CD14-positive monocyte (primary cell): ENCODE measurements at regions not wholly inside any gene's neighbourhood (a gene's known extent, or its start where the extent isn't known, plus 50 kb on each side); places are given as distances from the start of the nearest gene placed in this dataset.

Source experiments
- DNase-seq, 3 donors: peaks; one replicate each; pipeline ENCODE4 v3.0.0-alpha.2; 2011 to 2022
- H2AFZ ChIP-seq: 2 replicates; pipeline ENCODE4 v1.6.0; 2012; ENCODE audit warnings: mild to moderate bottlenecking, low read depth, low read length, inconsistent platforms; ENCODE audit not compliant: insufficient read depth, poor library complexity, severe bottlenecking
- H3K27ac ChIP-seq, 2 donors: 1 replicate in 1 of 2; 2 replicates in 1 of 2; pipeline ENCODE4 v1.5.1; 2012 to 2013; ENCODE audit warnings: low read length in 2 of 2, control low read depth in 1 of 2, inconsistent platforms in 1 of 2, low read depth in 1 of 2, mild to moderate bottlenecking in 1 of 2
- H3K27me3 ChIP-seq, 2 donors: one replicate each; pipeline versions ENCODE4 v1.6.0 to v1.6.1; 2011 to 2013; ENCODE audit warnings: low read length in 2 of 2; ENCODE audit not compliant: control insufficient read depth in 2 of 2, insufficient read depth in 2 of 2
- H3K36me3 ChIP-seq, 2 donors: replicated peaks in 1 of 2; 1 replicate in 1 of 2; 2 replicates in 1 of 2; pipeline versions ENCODE4 v1.5.1 to v1.6.1; 2012 to 2013; ENCODE audit warnings: low read length in 2 of 2, control low read depth in 1 of 2, inconsistent platforms in 1 of 2, mild to moderate bottlenecking in 1 of 2; ENCODE audit not compliant: insufficient read depth in 2 of 2, control insufficient read depth in 1 of 2
- H3K4me1 ChIP-seq, 2 donors: 1 replicate in 1 of 2; 2 replicates in 1 of 2; pipeline versions ENCODE4 v1.5.1 to v1.6.1; 2012 to 2013; ENCODE audit warnings: low read length in 2 of 2, control low read depth in 1 of 2, inconsistent platforms in 1 of 2, mild to moderate bottlenecking in 1 of 2, moderate library complexity in 1 of 2; ENCODE audit not compliant: insufficient read depth in 2 of 2, control insufficient read depth in 1 of 2
- H3K4me2 ChIP-seq: replicated peaks from 2 replicates; pipeline ENCODE3; 2012; ENCODE audit warnings: low read length, moderate library complexity, mild to moderate bottlenecking; ENCODE audit not compliant: poor library complexity, severe bottlenecking; ENCODE audit errors: extremely low read depth
- H3K4me3 ChIP-seq, 3 experiments: fragments of 200-600 bp in 1 of 3; sonication (generic) in 1 of 3; replicated peaks in 1 of 3; 1 replicate in 2 of 3; 2 replicates in 1 of 3; pipeline ENCODE4 v1.5.1; 2011 to 2013; ENCODE audit warnings: low read length in 3 of 3, mild to moderate bottlenecking in 3 of 3, control low read depth in 2 of 3, low read depth in 2 of 3, inconsistent platforms in 1 of 3, moderate library complexity in 1 of 3
- H3K79me2 ChIP-seq: 2 replicates; pipeline ENCODE4 v1.6.0; 2012; ENCODE audit warnings: mild to moderate bottlenecking, control low read depth, inconsistent platforms, low read length, moderate library complexity; ENCODE audit not compliant: insufficient read depth
- H3K9ac ChIP-seq: 2 replicates; pipeline ENCODE4 v1.6.0; 2017; ENCODE audit warnings: low read length, mild to moderate bottlenecking; ENCODE audit not compliant: insufficient read depth, poor library complexity, severe bottlenecking
- H3K9me3 ChIP-seq, 2 donors: replicated peaks in 1 of 2; 1 replicate in 1 of 2; 2 replicates in 1 of 2; pipeline versions ENCODE4 v1.5.1 to v1.6.1; 2012 to 2013; ENCODE audit warnings: low read length in 2 of 2, control low read depth in 1 of 2; ENCODE audit not compliant: control insufficient read depth in 1 of 2, insufficient read depth in 1 of 2
- H4K20me1 ChIP-seq: 2 replicates; pipeline ENCODE4 v1.6.0; 2012; ENCODE audit warnings: mild to moderate bottlenecking, low read length, control low read depth, moderate library complexity; ENCODE audit not compliant: insufficient read depth
- H3K27ac Mint-ChIP-seq, 7 donors: one replicate each; pipeline ENCODE4 v1.8.0; 2020; ENCODE audit warnings: mild to moderate bottlenecking in 7 of 7, mixed read lengths in 7 of 7, moderate library complexity in 6 of 7, inconsistent platforms in 2 of 7
- H3K27me3 Mint-ChIP-seq, 3 donors: one replicate each; pipeline ENCODE4 v1.8.0; 2021 to 2022; ENCODE audit warnings: low read depth in 3 of 3, mild to moderate bottlenecking in 3 of 3, mixed read lengths in 3 of 3, moderate library complexity in 3 of 3, inconsistent platforms in 1 of 3
- H3K36me3 Mint-ChIP-seq, 2 donors: one replicate each; pipeline ENCODE4 v1.8.0; 2020; ENCODE audit warnings: mixed read lengths in 2 of 2, inconsistent platforms in 1 of 2, mild to moderate bottlenecking in 1 of 2
- H3K4me1 Mint-ChIP-seq: one replicate; pipeline ENCODE4 v1.8.0; 2020; ENCODE audit warnings: mild to moderate bottlenecking, mixed read lengths
- H3K4me3 Mint-ChIP-seq, 2 donors: one replicate each; pipeline ENCODE4 v1.8.0; 2020; ENCODE audit warnings: mild to moderate bottlenecking in 2 of 2, mixed read lengths in 2 of 2, moderate library complexity in 1 of 2
- H3K9me3 Mint-ChIP-seq, 7 donors: one replicate each; pipeline ENCODE4 v1.8.0; 2020 to 2022; ENCODE audit warnings: mixed read lengths in 7 of 7, mild to moderate bottlenecking in 6 of 7, moderate library complexity in 6 of 7, inconsistent platforms in 2 of 7
- CTCF ChIP-seq: fragments of 200-600 bp; IDR thresholded peaks from one replicate; pipeline ENCODE4 v1.8.0; 2022; ENCODE audit warnings: antibody characterized with exemption, mild to moderate bottlenecking
- WGBS: methylation state at CpG from one replicate; pipeline ENCODE4 v1.1.5; 2013; ENCODE audit warnings: missing lambda C conversion rate; ENCODE audit not compliant: insufficient coverage; 5-methylcytosine and 5-hydroxymethylcytosine counted together
- intact Hi-C, 2 donors: fragments of 100-400 bp; cut with micrococcal nuclease; formaldehyde crosslinking; loops; one replicate each; pipeline versions ENCODE4 v1.15.0 to v1.15.1; 2023

DNA sequence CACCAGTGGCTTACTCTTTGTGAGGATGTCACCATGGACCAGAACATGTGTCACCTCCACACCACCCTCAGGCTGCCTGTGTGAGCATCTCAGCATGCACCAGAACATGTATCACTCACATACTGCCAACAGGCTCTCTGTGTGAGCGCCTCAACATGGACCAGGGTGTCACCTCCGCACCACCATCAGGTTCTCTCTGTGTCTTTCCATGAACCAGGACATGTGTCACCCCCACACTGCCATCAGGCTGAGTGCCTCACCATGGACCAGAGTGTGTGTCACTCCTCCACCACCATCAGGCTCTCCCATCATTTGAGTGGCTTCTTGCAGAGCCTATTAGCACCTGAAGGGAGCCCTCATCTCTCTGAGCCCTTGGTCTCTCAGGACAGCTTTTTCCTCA lies 125.2 kb downstream of the ZNF648 start:
- Histone ChIP-seq H3K4me1 (no peaks in the 10 kb centered on the region), H3K4me2 (no peak overlapping the region), H3K27ac (no peak overlapping the region), H3K79me2 (no peaks in the 10 kb centered on the region), H3K9me3 (no peaks in the 10 kb centered on the region), H3K9ac (no peak overlapping the region), H3K36me3 (no peaks in the 10 kb centered on the region), H4K20me1 (no peaks in the 10 kb centered on the region), H3K27me3 (no peaks in the 10 kb centered on the region), H2AFZ (no peak overlapping the region), H3K4me3 (no peak overlapping the region)
- Mint-ChIP-seq H3K4me1 (no peaks in the 10 kb centered on the region), H3K9me3 (no peaks in the 10 kb centered on the region), H3K27me3 (peaks cover 2 to 4% (median 3%) of the 10 kb centered on the region in 3 donors), H3K4me3 (no peak overlapping the region), H3K36me3 (no peaks in the 10 kb centered on the region), H3K27ac (no peak overlapping the region)
- DNase-seq: no peak
- WGBS: 90% methylated on average over 2 of the region's 2 CpGs
- intact Hi-C loops: no loop called here
- no peak for TF ChIP-seq CTCF

DNA sequence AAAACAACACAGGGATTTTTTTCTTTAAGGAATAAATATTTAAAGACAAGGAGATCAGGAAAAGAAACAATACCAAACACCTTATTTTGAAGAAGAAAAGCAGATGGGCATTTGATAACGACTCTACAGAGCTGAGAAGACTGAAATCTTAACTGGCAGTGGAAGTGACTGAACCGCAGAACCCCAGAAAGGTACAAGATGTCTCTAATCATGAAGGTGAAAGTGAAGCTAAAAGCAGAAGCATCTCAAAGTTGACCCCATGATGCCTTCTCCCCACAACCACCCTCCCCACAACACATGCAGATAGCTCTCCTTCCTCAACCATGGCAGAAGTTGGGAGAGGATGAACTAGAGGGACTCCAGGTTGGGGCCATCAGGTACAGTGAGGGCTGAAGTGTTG lies 129.6 kb downstream of the ZNF648 start:
- Histone ChIP-seq H3K4me2 (no peak overlapping the region), H3K27me3 (no peaks in the 10 kb centered on the region), H3K9me3 (no peaks in the 10 kb centered on the region), H3K9ac (no peak overlapping the region), H3K27ac (no peak overlapping the region), H3K4me3 (no peak overlapping the region), H3K36me3 (no peaks in the 10 kb centered on the region), H2AFZ (no peak overlapping the region), H3K79me2 (no peaks in the 10 kb centered on the region), H4K20me1 (no peaks in the 10 kb centered on the region), H3K4me1 (no peaks in the 10 kb centered on the region)
- no peak for DNase-seq
- H3K9me3 Mint-ChIP-seq: peaks cover 0 to 3% (median 0%) of the 10 kb centered on the region in 7 donors
- no peak overlapping the region for H3K27ac Mint-ChIP-seq
- H3K4me1 Mint-ChIP-seq: no peaks in the 10 kb centered on the region
- TF ChIP-seq CTCF: no peak
- H3K27me3 Mint-ChIP-seq: peaks cover 1 to 5% (median 5%) of the 10 kb centered on the region in 3 donors
- H3K4me3 Mint-ChIP-seq: no peak overlapping the region
- WGBS: no CpG with 5 or more reads among the region's 2 CpGs
- no peaks in the 10 kb centered on the region for H3K36me3 Mint-ChIP-seq
- intact Hi-C loops: no loop called here
